ENCODE measurements at regions not wholly inside any gene's neighbourhood (a gene's known extent, or its start where the extent isn't known, plus 50 kb on each side); places are given as distances from the start of the nearest gene placed in this dataset.

GRCh38 chr13:39803156-39803555, 147.7 kb downstream of the COG6 start:
- TF ChIP-seq CTCF (IDR thresholded peaks at IDR 0.05) = no peak
- TF ChIP-seq POLR2A (IDR thresholded peaks at IDR 0.05) = no peak
